Karpas-422 (cell line): ENCODE measurements at regions not wholly inside any gene's neighbourhood (a gene's known extent, or its start where the extent isn't known, plus 50 kb on each side); places are given as distances from the start of the nearest gene placed in this dataset.

ENCODE experiments used
- DNase-seq: peaks from one replicate; pipeline ENCODE4 v3.0.0-alpha.2; 2015
- H2AFZ ChIP-seq: fragments of 200-600 bp; sonication (generic); 2 replicates; pipeline ENCODE4 v1.6.1; 2014; ENCODE audit warnings: antibody characterized with exemption, low read length, mixed read lengths
- H3K27ac ChIP-seq: fragments of 200-600 bp; sonication (generic); 2 replicates; pipeline ENCODE4 v1.5.1; 2014; ENCODE audit warnings: mild to moderate bottlenecking, low read length, moderate library complexity
- H3K27me3 ChIP-seq: fragments of 200-600 bp; sonication (generic); 2 replicates; pipeline ENCODE4 v1.6.1; 2014; ENCODE audit warnings: low read length, mixed read lengths
- H3K36me3 ChIP-seq: fragments of 200-600 bp; sonication (generic); 2 replicates; pipeline ENCODE4 v1.6.1; 2014; ENCODE audit warnings: low read length, mixed read lengths; ENCODE audit not compliant: insufficient read depth
- H3K4me1 ChIP-seq: fragments of 200-600 bp; sonication (generic); 2 replicates; pipeline ENCODE4 v1.6.1; 2014; ENCODE audit warnings: mild to moderate bottlenecking, low read length, mixed read lengths
- H3K4me2 ChIP-seq: fragments of 200-600 bp; sonication (generic); 2 replicates; pipeline ENCODE4 v1.6.1; 2014; ENCODE audit warnings: low read length, low read depth, mild to moderate bottlenecking; ENCODE audit not compliant: poor library complexity, severe bottlenecking
- H3K4me3 ChIP-seq: fragments of 200-600 bp; sonication (generic); 2 replicates; pipeline ENCODE4 v1.5.1; 2014; ENCODE audit warnings: mild to moderate bottlenecking, antibody characterized with exemption, low read length, mixed read lengths
- H3K79me2 ChIP-seq: fragments of 200-600 bp; sonication (generic); 2 replicates; pipeline ENCODE4 v1.6.1; 2014; ENCODE audit warnings: mild to moderate bottlenecking, low read length, mixed read lengths
- H3K9ac ChIP-seq: fragments of 200-600 bp; sonication (generic); 2 replicates; pipeline ENCODE4 v1.6.0; 2014; ENCODE audit warnings: low read length
- H3K9me2 ChIP-seq: fragments of 200-600 bp; sonication (generic), shearing (Covaris generic); replicated peaks from 2 replicates; pipeline ENCODE4 v1.6.0; 2014; ENCODE audit warnings: mild to moderate bottlenecking, low read length, moderate library complexity; ENCODE audit not compliant: insufficient read depth
- H3K9me3 ChIP-seq: fragments of 300-700, 200-600 bp; sonication (generic); 2 replicates; pipeline ENCODE4 v1.6.1; 2014; ENCODE audit warnings: low read length, mixed read lengths
- H4K20me1 ChIP-seq: fragments of 200-600 bp; sonication (generic); 2 replicates; pipeline ENCODE4 v1.6.1; 2014; ENCODE audit warnings: mild to moderate bottlenecking, antibody characterized with exemption, low read length, low read depth; ENCODE audit not compliant: insufficient read depth

- Histone ChIP-seq H3K4me3 (no peak overlapping the region), H3K27me3 (no peaks in the 10 kb centered on the region), H3K9me3 (no peaks in the 10 kb centered on the region), H3K9me2 (no peaks in the 10 kb centered on the region), H3K4me2 (no peak overlapping the region), H3K27ac (no peak overlapping the region), H3K36me3 (no peaks in the 10 kb centered on the region), H3K9ac (no peak overlapping the region), H2AFZ (no peak overlapping the region), H3K4me1 (no peaks in the 10 kb centered on the region), H3K79me2 (no peaks in the 10 kb centered on the region), H4K20me1 (no peaks in the 10 kb centered on the region)
- DNase-seq = no peak
Observed at GRCh38 chr21:16343776-16344175, 614.0 kb downstream of the USP25 start.

DNA sequence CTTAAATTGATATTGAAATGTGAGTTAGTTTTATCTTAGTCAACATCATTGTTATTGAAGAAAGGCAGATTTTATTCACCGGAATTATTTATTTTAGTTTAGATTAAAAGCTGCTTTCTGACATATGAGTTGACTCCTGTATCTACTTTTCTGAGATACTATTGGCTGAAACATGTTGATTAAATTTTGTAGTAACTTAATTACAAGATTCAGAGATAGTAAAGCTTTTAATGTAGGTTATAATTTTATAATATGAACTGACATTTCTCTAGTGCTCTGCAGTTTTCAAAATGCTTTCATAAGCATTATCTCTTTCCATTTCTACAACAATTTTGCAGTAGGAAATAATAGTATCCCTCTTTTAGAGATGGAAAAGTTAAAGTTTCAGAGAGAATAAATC lies 616.0 kb downstream of the USP25 start:
- Histone ChIP-seq H3K9me2 (no peaks in the 10 kb centered on the region), H3K9me3 (no peaks in the 10 kb centered on the region), H3K4me2 (no peak overlapping the region), H3K4me3 (no peak overlapping the region), H3K27ac (no peak overlapping the region), H3K9ac (no peak overlapping the region), H3K79me2 (no peaks in the 10 kb centered on the region), H4K20me1 (no peaks in the 10 kb centered on the region), H3K4me1 (no peaks in the 10 kb centered on the region), H2AFZ (no peak overlapping the region), H3K27me3 (no peaks in the 10 kb centered on the region), H3K36me3 (no peaks in the 10 kb centered on the region)
- DNase-seq = no peak

- H3K27ac ChIP-seq = no peak overlapping the region
- no peaks in the 10 kb centered on the region for H3K9me3 ChIP-seq
- H3K4me1 ChIP-seq = no peaks in the 10 kb centered on the region
- no peaks in the 10 kb centered on the region for H3K27me3 ChIP-seq
- no peak overlapping the region for H3K9ac ChIP-seq
- no peak overlapping the region for H3K4me2 ChIP-seq
- H2AFZ ChIP-seq = no peak overlapping the region
- H3K79me2 ChIP-seq = no peaks in the 10 kb centered on the region
- H3K36me3 ChIP-seq = no peaks in the 10 kb centered on the region
- no peak for DNase-seq
- no peaks in the 10 kb centered on the region for H3K9me2 ChIP-seq
- H3K4me3 ChIP-seq = no peak overlapping the region
- H4K20me1 ChIP-seq = no peaks in the 10 kb centered on the region
Observed at GRCh38 chr21:16347223-16347622, 617.4 kb downstream of the USP25 start.

DNA sequence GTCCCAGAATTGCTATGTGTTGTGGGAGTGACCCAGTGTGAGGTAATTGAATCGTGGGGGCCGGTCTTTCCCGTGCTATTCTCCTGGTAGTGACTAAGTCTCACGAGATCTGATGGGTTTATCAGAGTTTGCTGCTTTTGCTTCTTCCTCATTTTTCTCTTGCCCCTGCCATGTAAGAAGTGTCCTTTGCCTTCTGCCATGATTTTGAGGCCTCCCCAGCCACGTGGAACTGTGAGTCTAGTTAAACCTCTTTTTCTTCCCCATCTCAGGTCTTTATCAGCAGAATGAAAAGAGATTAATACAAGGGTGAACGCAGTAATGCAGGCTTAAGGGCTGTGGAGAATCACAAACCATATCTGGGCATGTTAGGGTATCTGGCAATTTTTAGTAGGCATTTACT lies 624.0 kb downstream of the USP25 start:
- Histone ChIP-seq H3K4me3 (no peak overlapping the region), H3K9me2 (no peaks in the 10 kb centered on the region), H2AFZ (no peak overlapping the region), H4K20me1 (no peaks in the 10 kb centered on the region), H3K27ac (no peak overlapping the region), H3K27me3 (no peaks in the 10 kb centered on the region), H3K4me1 (no peaks in the 10 kb centered on the region), H3K79me2 (no peaks in the 10 kb centered on the region), H3K9ac (no peak overlapping the region), H3K36me3 (no peaks in the 10 kb centered on the region), H3K9me3 (no peaks in the 10 kb centered on the region; the same call in 1 of the 2 replicates), H3K4me2 (no peak overlapping the region)
- DNase-seq = no peak

- H3K27me3 ChIP-seq = no peaks in the 10 kb centered on the region
- no peak overlapping the region for H3K9ac ChIP-seq
- H3K4me1 ChIP-seq = no peaks in the 10 kb centered on the region
- no peaks in the 10 kb centered on the region for H3K79me2 ChIP-seq
- H3K9me2 ChIP-seq = no peaks in the 10 kb centered on the region
- H2AFZ ChIP-seq = no peak overlapping the region
- H3K36me3 ChIP-seq = no peaks in the 10 kb centered on the region
- H4K20me1 ChIP-seq = no peaks in the 10 kb centered on the region
- peaks cover 2% of the 10 kb centered on the region; the same call in 1 of the 2 replicates for H3K9me3 ChIP-seq
- H3K4me3 ChIP-seq = no peak overlapping the region
- H3K4me2 ChIP-seq = no peak overlapping the region
- no peak for DNase-seq
- no peak overlapping the region for H3K27ac ChIP-seq
Observed at GRCh38 chr21:16357994-16358393, 628.2 kb downstream of the USP25 start.

- Histone ChIP-seq H3K79me2 (no peaks in the 10 kb centered on the region), H3K27me3 (no peaks in the 10 kb centered on the region), H3K4me1 (no peaks in the 10 kb centered on the region), H3K27ac (no peak overlapping the region), H4K20me1 (no peaks in the 10 kb centered on the region), H2AFZ (no peak overlapping the region), H3K9ac (no peak overlapping the region), H3K4me2 (no peak overlapping the region), H3K36me3 (no peaks in the 10 kb centered on the region), H3K4me3 (no peak overlapping the region), H3K9me3 (peaks cover 2% of the 10 kb centered on the region; the same call in 1 of the 2 replicates), H3K9me2 (no peaks in the 10 kb centered on the region)
- no peak for DNase-seq
Observed at GRCh38 chr21:16358784-16359183, 629.0 kb downstream of the USP25 start.

DNA sequence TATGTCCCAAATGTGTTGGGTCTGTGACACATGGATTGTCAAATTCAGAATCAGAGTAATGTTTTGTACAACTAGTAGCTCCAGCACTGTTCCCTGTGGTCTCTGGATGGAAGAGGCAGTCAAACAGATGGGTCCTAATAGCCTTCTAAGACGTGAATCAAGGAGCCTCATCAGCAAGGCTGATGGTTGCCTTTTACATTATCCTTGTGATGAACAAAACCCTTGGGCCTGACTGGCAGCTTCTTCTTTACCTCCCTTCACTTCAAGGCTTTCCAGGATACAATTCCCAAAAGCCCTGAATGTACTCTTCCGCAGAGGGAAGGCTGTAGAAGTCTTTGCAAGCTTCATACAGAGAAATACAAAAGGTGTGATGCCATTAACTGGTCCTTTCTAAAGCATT lies 633.3 kb downstream of the USP25 start:
- Histone ChIP-seq H3K79me2 (no peaks in the 10 kb centered on the region), H3K4me3 (no peak overlapping the region), H3K9ac (no peak overlapping the region), H3K4me1 (no peaks in the 10 kb centered on the region), H3K4me2 (no peak overlapping the region), H3K36me3 (no peaks in the 10 kb centered on the region), H2AFZ (no peak overlapping the region), H4K20me1 (no peaks in the 10 kb centered on the region), H3K9me3 (peaks cover 5% of the 10 kb centered on the region; the same call in 1 of the 2 replicates), H3K27me3 (no peaks in the 10 kb centered on the region), H3K27ac (no peak overlapping the region), H3K9me2 (no peaks in the 10 kb centered on the region)
- no peak for DNase-seq

DNA sequence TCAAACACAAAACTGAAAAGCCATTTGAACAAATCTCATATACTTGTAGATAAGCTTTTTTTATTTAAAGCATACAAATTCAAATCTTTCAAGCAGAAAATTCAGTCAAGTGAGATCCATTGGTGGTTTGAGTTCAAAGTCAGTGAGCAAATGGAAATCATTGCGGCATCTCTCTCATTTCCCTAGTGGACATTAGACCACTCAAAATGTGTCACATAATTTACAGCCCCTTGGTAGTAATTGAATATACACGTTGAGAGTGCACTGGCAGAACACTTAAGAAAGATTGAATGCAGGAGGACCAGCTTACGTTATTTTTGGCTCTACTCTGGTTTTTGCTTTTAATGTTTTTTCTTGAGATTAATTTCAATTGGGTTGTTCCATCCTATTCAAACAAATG lies 633.7 kb downstream of the USP25 start:
- no peak for DNase-seq
- H3K9me3 ChIP-seq = peaks cover 5% of the 10 kb centered on the region; the same call in 1 of the 2 replicates
- no peaks in the 10 kb centered on the region for H3K9me2 ChIP-seq
- no peaks in the 10 kb centered on the region for H3K36me3 ChIP-seq
- no peaks in the 10 kb centered on the region for H4K20me1 ChIP-seq
- no peak overlapping the region for H2AFZ ChIP-seq
- no peak overlapping the region for H3K4me3 ChIP-seq
- H3K4me2 ChIP-seq = no peak overlapping the region
- H3K79me2 ChIP-seq = no peaks in the 10 kb centered on the region
- no peak overlapping the region for H3K27ac ChIP-seq
- H3K27me3 ChIP-seq = no peaks in the 10 kb centered on the region
- H3K9ac ChIP-seq = no peak overlapping the region
- no peaks in the 10 kb centered on the region for H3K4me1 ChIP-seq

- Histone ChIP-seq H3K27ac (no peak overlapping the region), H3K9me2 (no peaks in the 10 kb centered on the region), H4K20me1 (no peaks in the 10 kb centered on the region), H3K9me3 (peaks cover 13% of the 10 kb centered on the region), H3K79me2 (no peaks in the 10 kb centered on the region), H3K4me1 (no peaks in the 10 kb centered on the region), H3K27me3 (no peaks in the 10 kb centered on the region), H2AFZ (no peak overlapping the region), H3K4me2 (no peak overlapping the region), H3K4me3 (no peak overlapping the region), H3K9ac (no peak overlapping the region), H3K36me3 (no peaks in the 10 kb centered on the region)
- no peak for DNase-seq
Observed at GRCh38 chr21:16366207-16366606, 636.4 kb downstream of the USP25 start.
